CD4-positive, alpha-beta memory T cell (primary cell): ENCODE measurements at regions not wholly inside any gene's neighbourhood (a gene's known extent, or its start where the extent isn't known, plus 50 kb on each side); places are given as distances from the start of the nearest gene placed in this dataset.

Source experiments
- CTCF ChIA-PET: fragments of 350-600 bp; sonication (Branson Sonifier 250); formaldehyde crosslinking; loops from one replicate; lab custom pipeline; 2021; ENCODE audit warnings: inconsistent platforms; ENCODE audit not compliant: partially characterized antibody; lab: Charles Lee
- POLR2A ChIA-PET: fragments of 350-600 bp; sonication (Branson Sonifier 250); formaldehyde crosslinking; loops from one replicate; lab custom pipeline; 2021; ENCODE audit not compliant: partially characterized antibody; lab: Charles Lee
- DNase-seq, 5 donors: peaks; one replicate each; pipeline versions ENCODE4 v3.0.0 to v3.0.0-alpha.2; 2020 to 2022; ENCODE audit warnings: mixed read lengths in 1 of 5
- H3K27ac ChIP-seq: one replicate; pipeline ENCODE4 v1.7.0; 2013; ENCODE audit warnings: low read depth, low read length
- H3K27me3 ChIP-seq: 2 replicates; pipeline ENCODE4 v1.7.0; 2013; ENCODE audit warnings: mild to moderate bottlenecking, low read length, moderate library complexity; ENCODE audit not compliant: insufficient read depth
- H3K36me3 ChIP-seq: 2 replicates; pipeline ENCODE4 v1.7.0; 2013; ENCODE audit warnings: mild to moderate bottlenecking, low read length, moderate library complexity; ENCODE audit not compliant: insufficient read depth
- H3K4me1 ChIP-seq: 2 replicates; pipeline ENCODE4 v1.7.0; 2013; ENCODE audit warnings: mild to moderate bottlenecking, low read length, moderate library complexity; ENCODE audit not compliant: insufficient read depth
- H3K4me3 ChIP-seq, 2 donors: one replicate each; pipeline ENCODE4 v1.7.0; 2013; ENCODE audit warnings: low read length in 2 of 2, mild to moderate bottlenecking in 1 of 2
- H3K9me3 ChIP-seq, 2 donors: one replicate each; pipeline ENCODE4 v1.7.0; 2013; ENCODE audit warnings: low read length in 2 of 2, control low read depth in 1 of 2; ENCODE audit not compliant: control insufficient read depth in 1 of 2
- H3K27ac Mint-ChIP-seq, 7 donors: one replicate each; pipeline ENCODE4 v1.8.0; 2020 to 2021; ENCODE audit warnings: mixed read lengths in 7 of 7, mild to moderate bottlenecking in 6 of 7, inconsistent platforms in 3 of 7, moderate library complexity in 3 of 7
- H3K27me3 Mint-ChIP-seq, 2 donors: one replicate each; pipeline ENCODE4 v1.8.0; 2020 to 2021; ENCODE audit warnings: mixed read lengths in 2 of 2
- H3K36me3 Mint-ChIP-seq, 2 donors: one replicate each; pipeline ENCODE4 v1.8.0; 2020 to 2021; ENCODE audit warnings: mixed read lengths in 2 of 2, inconsistent platforms in 1 of 2, mild to moderate bottlenecking in 1 of 2
- H3K4me1 Mint-ChIP-seq, 4 donors: one replicate each; pipeline ENCODE4 v1.8.0; 2020 to 2021; ENCODE audit warnings: mixed read lengths in 4 of 4, mild to moderate bottlenecking in 1 of 4
- H3K4me3 Mint-ChIP-seq, 8 donors: one replicate each; pipeline ENCODE4 v1.8.0; 2020 to 2021; ENCODE audit warnings: mixed read lengths in 8 of 8, mild to moderate bottlenecking in 7 of 8, moderate library complexity in 6 of 8, inconsistent platforms in 3 of 8
- H3K9me3 Mint-ChIP-seq, 8 donors: one replicate each; pipeline ENCODE4 v1.8.0; 2020 to 2021; ENCODE audit warnings: mixed read lengths in 8 of 8, mild to moderate bottlenecking in 5 of 8, inconsistent platforms in 3 of 8, moderate library complexity in 1 of 8
- intact Hi-C: fragments of 100-400 bp; cut with micrococcal nuclease; formaldehyde crosslinking; loops from one replicate; pipeline ENCODE4 v1.15.1; 2023

- H3K4me1 ChIP-seq, result no peaks in the 10 kb centered on the region
- Mint-ChIP-seq H3K9me3 (peaks cover 0 to 2% (median 0%) of the 10 kb centered on the region in 8 donors), H3K4me3 (no peak overlapping the region), H3K36me3 (no peaks in the 10 kb centered on the region), H3K4me1 (no peaks in the 10 kb centered on the region), H3K27ac (no peak overlapping the region), H3K27me3 (no peaks in the 10 kb centered on the region)
- H3K9me3 ChIP-seq, result no peaks in the 10 kb centered on the region
- no peaks in the 10 kb centered on the region for H3K27me3 ChIP-seq
- DNase-seq, result no peak
- intact Hi-C loops, result no loop called here
- no peaks in the 10 kb centered on the region for H3K36me3 ChIP-seq
- H3K4me3 ChIP-seq, result no peak overlapping the region
- ChIA-PET CTCF (no interaction called here), POLR2A (no interaction called here)
- no peak overlapping the region for H3K27ac ChIP-seq
Observed at GRCh38 chr5:16265141-16265540, 85.5 kb upstream of the MARCHF11 start.

- Mint-ChIP-seq H3K27me3 (no peaks in the 10 kb centered on the region), H3K36me3 (no peaks in the 10 kb centered on the region), H3K4me1 (no peaks in the 10 kb centered on the region), H3K9me3 (peaks cover 0 to 5% (median 0%) of the 10 kb centered on the region in 8 donors), H3K27ac (no peak overlapping the region), H3K4me3 (no peak overlapping the region)
- Histone ChIP-seq H3K36me3 (no peaks in the 10 kb centered on the region), H3K27ac (no peak overlapping the region), H3K27me3 (no peaks in the 10 kb centered on the region), H3K9me3 (no peaks in the 10 kb centered on the region), H3K4me3 (no peak overlapping the region), H3K4me1 (no peaks in the 10 kb centered on the region)
- no peak for DNase-seq
- POLR2A ChIA-PET, result no interaction called here
- CTCF ChIA-PET, result interaction anchor here (1.6 kb wide), 1 partner anchor 10 kb away, joined by 3 read pairs; no protein-coding TSS in a partner anchor
- intact Hi-C loops, result no loop called here
Observed at GRCh38 chr5:16260000-16260399, 80.4 kb upstream of the MARCHF11 start.

- Histone ChIP-seq H3K4me3 (no peak overlapping the region), H3K27ac (no peak overlapping the region), H3K27me3 (no peaks in the 10 kb centered on the region), H3K4me1 (no peaks in the 10 kb centered on the region), H3K9me3 (no peaks in the 10 kb centered on the region), H3K36me3 (no peaks in the 10 kb centered on the region)
- intact Hi-C loops, result no loop called here
- no peaks in the 10 kb centered on the region for H3K27me3 Mint-ChIP-seq
- peaks cover 0 to 17% (median 6%) of the 10 kb centered on the region in 8 donors for H3K9me3 Mint-ChIP-seq
- H3K27ac Mint-ChIP-seq, result no peak overlapping the region
- H3K36me3 Mint-ChIP-seq, result no peaks in the 10 kb centered on the region
- CTCF ChIA-PET, result no interaction called here
- H3K4me1 Mint-ChIP-seq, result no peaks in the 10 kb centered on the region
- DNase-seq, result no peak
- POLR2A ChIA-PET, result no interaction called here
- no peak overlapping the region for H3K4me3 Mint-ChIP-seq
Observed at GRCh38 chr5:16253856-16254255, 74.3 kb upstream of the MARCHF11 start.

- Mint-ChIP-seq H3K4me1 (no peaks in the 10 kb centered on the region), H3K9me3 (peaks cover 0 to 14% (median 7%) of the 10 kb centered on the region in 8 donors), H3K4me3 (no peak overlapping the region), H3K36me3 (no peaks in the 10 kb centered on the region), H3K27ac (no peak overlapping the region), H3K27me3 (peaks cover 0 to 1% of the 10 kb centered on the region in 2 donors)
- POLR2A ChIA-PET, result no interaction called here
- intact Hi-C loops, result no loop called here
- CTCF ChIA-PET, result no interaction called here
- DNase-seq, result no peak
- H3K27ac ChIP-seq, result no peak overlapping the region
- no peaks in the 10 kb centered on the region for H3K36me3 ChIP-seq
- no peaks in the 10 kb centered on the region for H3K4me1 ChIP-seq
- no peaks in the 10 kb centered on the region for H3K9me3 ChIP-seq
- H3K4me3 ChIP-seq, result no peak overlapping the region
- H3K27me3 ChIP-seq, result no peaks in the 10 kb centered on the region
Observed at GRCh38 chr5:16245956-16246355, 66.4 kb upstream of the MARCHF11 start.

GRCh38 chr5:16245249-16245648 is 65.7 kb upstream of the MARCHF11 start:
- DNase-seq, result no peak
- H3K9me3 ChIP-seq, result no peaks in the 10 kb centered on the region
- Mint-ChIP-seq H3K4me3 (no peak overlapping the region), H3K9me3 (peaks cover 0 to 14% (median 8%) of the 10 kb centered on the region in 8 donors), H3K27me3 (peaks cover 0 to 1% of the 10 kb centered on the region in 2 donors), H3K36me3 (no peaks in the 10 kb centered on the region), H3K27ac (no peak overlapping the region), H3K4me1 (no peaks in the 10 kb centered on the region)
- ChIA-PET CTCF (no interaction called here), POLR2A (no interaction called here)
- no peak overlapping the region for H3K27ac ChIP-seq
- H3K4me1 ChIP-seq, result no peaks in the 10 kb centered on the region
- no peak overlapping the region for H3K4me3 ChIP-seq
- H3K36me3 ChIP-seq, result no peaks in the 10 kb centered on the region
- intact Hi-C loops, result no loop called here
- H3K27me3 ChIP-seq, result no peaks in the 10 kb centered on the region

- intact Hi-C loops, result no loop called here
- CTCF ChIA-PET, result no interaction called here
- Mint-ChIP-seq H3K9me3 (peaks cover 5 to 16% (median 8%) of the 10 kb centered on the region in 8 donors), H3K4me1 (no peaks in the 10 kb centered on the region), H3K27ac (no peak overlapping the region), H3K27me3 (no peaks in the 10 kb centered on the region), H3K36me3 (no peaks in the 10 kb centered on the region), H3K4me3 (no peak overlapping the region)
- Histone ChIP-seq H3K4me1 (no peaks in the 10 kb centered on the region), H3K4me3 (no peak overlapping the region), H3K9me3 (no peaks in the 10 kb centered on the region), H3K27me3 (no peaks in the 10 kb centered on the region), H3K36me3 (no peaks in the 10 kb centered on the region), H3K27ac (no peak overlapping the region)
- POLR2A ChIA-PET, result no interaction called here
- no peak for DNase-seq
Observed at GRCh38 chr5:16238018-16238417, 58.4 kb upstream of the MARCHF11 start.

GRCh38 chr5:16234598-16234997 is 55.0 kb upstream of the MARCHF11 start:
- CTCF ChIA-PET, result no interaction called here
- no peaks in the 10 kb centered on the region for H3K27me3 Mint-ChIP-seq
- intact Hi-C loops, result no loop called here
- no peak for DNase-seq
- no peak overlapping the region for H3K4me3 ChIP-seq
- no peaks in the 10 kb centered on the region for H3K4me1 Mint-ChIP-seq
- H3K27me3 ChIP-seq, result no peaks in the 10 kb centered on the region
- H3K4me3 Mint-ChIP-seq, result no peak overlapping the region
- peaks cover 5 to 16% (median 7%) of the 10 kb centered on the region in 8 donors for H3K9me3 Mint-ChIP-seq
- H3K27ac ChIP-seq, result no peak overlapping the region
- H3K9me3 ChIP-seq, result no peaks in the 10 kb centered on the region
- no peaks in the 10 kb centered on the region for H3K36me3 ChIP-seq
- H3K4me1 ChIP-seq, result no peaks in the 10 kb centered on the region
- POLR2A ChIA-PET, result no interaction called here
- H3K36me3 Mint-ChIP-seq, result no peaks in the 10 kb centered on the region
- no peak overlapping the region for H3K27ac Mint-ChIP-seq

GRCh38 chr5:16233730-16234129 is 54.1 kb upstream of the MARCHF11 start:
- no peaks in the 10 kb centered on the region for H3K9me3 ChIP-seq
- Mint-ChIP-seq H3K4me1 (no peaks in the 10 kb centered on the region), H3K36me3 (no peaks in the 10 kb centered on the region), H3K27me3 (no peaks in the 10 kb centered on the region), H3K9me3 (peaks cover 5 to 16% (median 7%) of the 10 kb centered on the region in 8 donors), H3K27ac (no peak overlapping the region), H3K4me3 (no peak overlapping the region)
- no peaks in the 10 kb centered on the region for H3K27me3 ChIP-seq
- intact Hi-C loops, result no loop called here
- H3K4me1 ChIP-seq, result no peaks in the 10 kb centered on the region
- H3K27ac ChIP-seq, result no peak overlapping the region
- POLR2A ChIA-PET, result no interaction called here
- no peaks in the 10 kb centered on the region for H3K36me3 ChIP-seq
- CTCF ChIA-PET, result interaction anchor here (0.8 kb wide), 1 partner anchor 15 kb away, joined by 3 read pairs; no protein-coding TSS in a partner anchor
- no peak overlapping the region for H3K4me3 ChIP-seq
- no peak for DNase-seq
